SKM-1 treated with dmso at 0.1 percent for 144 hours (cell line): ENCODE measurements at regions not wholly inside any gene's neighbourhood (a gene's known extent, or its start where the extent isn't known, plus 50 kb on each side); places are given as distances from the start of the nearest gene placed in this dataset.
"Not testable (repeated sequence)": the region's sequence is repeated elsewhere in the genome, so short reads cannot be mapped to it uniquely, and the experiment has no call there.

ENCODE experiments used
- DNase-seq: peaks from one replicate; lab custom pipeline; 2025; ENCODE audit not compliant: unreplicated experiment; lab: John Stamatoyannopoulos, UW

DNA sequence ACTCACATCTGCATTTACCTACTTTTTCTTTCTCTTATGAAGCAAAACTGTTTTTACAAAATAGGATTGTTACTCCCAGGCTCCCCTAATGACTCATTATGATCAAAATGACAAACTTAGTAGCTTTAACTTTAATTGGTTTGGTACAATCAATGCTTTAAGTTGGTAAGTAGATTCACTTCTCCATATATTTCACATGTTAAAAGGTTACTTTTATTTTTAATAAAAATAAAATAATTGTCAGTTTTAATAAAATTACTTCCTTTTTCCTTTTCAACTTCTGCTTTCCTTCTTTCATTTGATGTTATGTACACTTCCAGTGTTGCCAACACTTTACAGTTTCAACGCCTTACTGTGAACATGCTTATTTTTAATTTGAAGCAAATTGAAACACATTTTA is 477.6 kb downstream of the SETD4 start:
- DNase-seq, result no peak

DNA sequence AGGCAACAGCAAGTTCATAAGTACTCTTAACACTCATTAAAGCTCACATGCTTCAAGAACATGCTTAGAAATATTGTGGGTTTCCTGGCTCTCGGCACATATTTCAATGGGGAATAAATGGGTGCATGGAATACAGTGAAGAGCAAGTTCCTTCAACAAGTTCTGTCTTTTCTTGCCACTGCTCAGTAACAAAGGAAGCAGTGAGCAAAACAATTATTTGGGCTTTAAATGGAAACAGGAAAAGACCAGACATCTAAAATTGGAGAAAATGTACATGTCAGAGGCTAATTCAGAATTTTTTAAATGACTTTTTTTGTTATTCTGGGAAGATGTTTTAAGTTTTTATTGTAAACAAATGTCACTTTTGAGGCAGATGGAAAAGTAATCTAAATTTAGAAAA is 478.7 kb downstream of the SETD4 start:
- no peak for DNase-seq

DNA sequence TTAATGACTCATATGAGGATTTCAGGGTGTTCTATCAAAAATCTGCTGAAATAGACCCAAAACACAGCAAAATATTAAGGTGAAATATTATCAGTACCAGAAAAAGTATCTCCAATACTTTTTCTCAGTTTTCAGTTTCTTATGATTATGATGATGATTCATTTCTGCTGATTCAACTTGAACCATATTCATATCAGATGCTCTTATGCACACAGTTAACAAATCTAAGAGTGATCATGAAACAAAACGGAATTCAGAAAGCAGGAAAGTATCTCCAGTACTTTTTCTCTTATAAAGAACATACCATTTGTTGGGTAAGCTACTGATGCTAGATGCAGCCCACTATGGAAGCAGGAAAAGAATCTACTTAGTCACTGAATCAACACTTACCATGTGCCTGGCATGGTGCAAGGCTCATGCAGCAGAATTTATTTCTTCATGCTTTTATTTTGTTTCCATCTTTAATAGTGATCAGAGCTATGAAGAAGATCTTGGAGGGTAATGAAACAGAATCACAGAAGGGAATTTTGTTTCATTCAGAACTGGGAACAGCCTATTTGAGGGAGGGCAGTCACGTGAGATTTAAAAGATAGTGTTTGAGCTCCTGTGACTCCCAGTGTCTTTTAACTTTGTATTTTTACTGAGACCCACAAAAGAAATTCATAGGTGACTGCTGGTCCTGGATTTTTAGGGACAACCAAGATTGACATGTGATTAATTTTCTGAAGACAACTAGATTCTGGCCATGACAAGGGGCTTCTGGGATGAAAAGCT is 480.6 kb downstream of the SETD4 start:
- DNase-seq, result no peak

DNA sequence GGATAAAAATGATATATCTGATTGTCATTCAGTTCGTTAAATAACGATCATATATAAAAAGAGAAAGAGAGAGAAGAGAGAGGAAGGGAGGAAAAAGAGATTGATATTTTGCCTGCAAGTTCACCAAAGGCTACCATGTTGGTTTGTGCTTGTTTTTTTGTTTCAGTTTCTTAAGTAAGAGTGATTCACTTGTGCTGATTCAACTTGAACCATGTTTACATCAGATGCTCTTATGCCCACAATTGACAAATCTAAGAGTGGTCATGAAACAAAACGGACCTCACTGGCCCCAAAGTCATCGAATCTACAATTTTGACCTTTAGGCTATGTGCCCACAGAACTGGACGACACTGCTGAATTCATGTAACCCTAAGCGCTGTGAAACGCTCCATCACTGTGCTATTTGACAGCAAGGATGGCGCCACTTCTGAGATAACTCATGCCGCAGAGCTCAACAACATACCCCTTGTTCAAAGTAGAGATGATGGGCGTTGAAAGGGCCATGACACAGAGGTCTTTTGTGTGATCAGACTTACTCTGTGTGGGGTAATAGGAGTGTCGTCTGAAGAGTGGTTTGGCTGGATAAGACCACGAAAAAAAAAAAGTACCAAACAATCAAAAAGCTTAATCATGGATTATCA is 481.4 kb downstream of the SETD4 start:
- no peak for DNase-seq

DNA sequence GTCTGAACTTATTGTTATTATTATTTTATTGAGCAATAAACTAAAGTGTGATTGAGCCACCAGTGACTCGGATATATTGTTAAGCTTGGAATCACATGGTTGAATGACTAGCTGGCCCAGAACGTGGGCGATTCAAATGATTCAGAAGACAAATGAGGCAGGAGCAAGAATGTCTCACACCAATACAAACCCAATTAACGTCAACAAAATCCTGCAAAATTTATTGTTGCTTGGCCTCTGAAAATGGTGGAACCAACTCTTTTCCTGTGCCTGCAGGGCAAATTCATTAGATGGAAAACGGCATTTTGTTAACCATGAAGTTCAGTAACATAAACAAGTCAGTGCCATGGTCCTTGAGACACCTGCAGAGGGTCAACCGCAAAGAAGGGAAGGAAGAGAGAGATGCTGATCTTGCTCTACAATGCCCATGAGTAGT is 482.0 kb downstream of the SETD4 start:
- DNase-seq, result no peak

DNA sequence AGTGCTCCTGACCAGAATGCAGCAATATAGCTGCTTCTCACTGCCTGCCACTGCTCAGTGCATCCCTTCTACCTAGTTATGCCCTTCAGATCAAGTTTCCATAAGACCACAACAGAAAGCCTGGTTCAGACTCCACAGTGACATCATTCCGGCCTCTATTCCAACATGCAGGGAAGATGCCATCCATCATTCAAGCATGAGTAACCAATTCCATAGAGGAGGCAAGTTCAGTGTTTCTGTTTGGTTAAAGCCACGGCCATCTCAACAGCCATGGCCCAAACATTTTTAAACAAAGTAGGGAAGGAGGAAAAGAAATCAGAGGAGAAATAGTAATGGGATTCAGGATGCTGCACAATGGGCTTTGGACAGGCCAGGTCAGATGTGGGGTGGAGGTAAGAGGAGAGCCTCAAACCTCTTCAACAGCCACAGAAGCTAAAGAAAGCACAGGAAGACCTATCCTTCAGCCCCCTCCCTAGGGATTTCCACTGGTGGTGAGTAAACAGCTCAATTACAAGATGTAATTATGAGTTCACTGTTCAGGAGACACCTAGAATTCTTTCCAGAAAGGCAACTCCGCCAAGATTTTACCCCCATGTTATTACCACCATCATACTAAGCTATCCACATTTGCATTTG is 484.9 kb downstream of the SETD4 start:
- no peak for DNase-seq

DNA sequence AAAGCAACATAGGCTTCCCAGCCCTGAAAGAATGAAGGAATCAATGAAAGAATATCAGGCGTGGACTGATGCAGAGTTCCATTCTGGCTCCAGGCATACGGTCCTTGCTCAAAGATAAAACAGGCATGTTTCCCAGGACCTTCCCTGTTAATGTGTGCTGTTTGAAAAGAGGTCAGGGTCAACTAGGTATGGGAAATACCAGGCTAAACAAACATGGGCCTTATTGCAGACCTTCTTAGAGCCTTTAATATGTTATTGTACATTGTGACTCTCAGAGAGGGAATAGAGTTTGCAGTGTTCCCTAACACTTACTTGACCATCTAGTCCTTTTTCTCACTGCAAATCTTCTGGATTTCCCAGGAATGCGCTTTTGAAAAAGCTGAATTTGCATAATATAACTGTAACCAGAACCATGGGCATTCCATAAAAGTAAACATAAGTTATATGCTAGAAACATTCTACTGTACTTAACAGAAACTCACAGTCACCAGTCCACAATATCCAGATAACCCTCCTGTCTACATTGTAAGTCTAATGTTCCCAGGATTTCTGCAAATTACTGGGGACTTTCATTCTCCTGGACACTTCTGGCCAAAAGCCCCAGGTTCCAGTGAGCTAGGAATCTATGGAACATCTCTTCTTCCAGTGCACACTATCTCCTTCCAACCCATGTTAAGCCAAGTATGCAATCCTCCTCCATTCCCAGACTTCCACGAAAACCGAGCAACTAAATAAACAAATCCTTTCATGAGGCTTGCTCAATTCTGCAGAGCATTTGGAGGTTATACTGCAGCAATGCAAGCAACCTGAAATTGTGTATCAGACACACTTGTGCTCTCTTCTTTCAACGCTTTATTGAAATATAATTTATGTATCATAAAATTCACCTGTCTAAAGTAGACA is 486.6 kb downstream of the SETD4 start:
- no peak for DNase-seq

DNA sequence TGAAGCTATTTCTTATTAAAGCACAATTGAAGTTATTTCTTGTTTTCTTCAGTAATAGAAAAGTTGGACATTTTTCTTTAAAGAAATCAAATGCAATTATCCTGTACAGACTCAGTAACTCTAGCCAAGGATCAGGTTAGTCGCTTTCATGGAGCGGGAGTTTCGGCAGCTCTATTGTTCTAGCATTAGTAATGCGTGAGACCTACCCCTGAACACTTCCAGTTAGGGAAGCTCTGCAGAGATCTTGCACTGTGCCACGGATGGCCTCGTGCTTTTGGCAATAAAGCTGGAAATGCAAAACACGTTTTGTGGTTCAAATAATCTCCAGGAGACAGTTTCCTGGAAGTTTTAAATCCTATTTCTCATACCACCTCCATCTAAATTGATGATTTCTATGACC is 488.4 kb downstream of the SETD4 start:
- DNase-seq, result no peak

DNA sequence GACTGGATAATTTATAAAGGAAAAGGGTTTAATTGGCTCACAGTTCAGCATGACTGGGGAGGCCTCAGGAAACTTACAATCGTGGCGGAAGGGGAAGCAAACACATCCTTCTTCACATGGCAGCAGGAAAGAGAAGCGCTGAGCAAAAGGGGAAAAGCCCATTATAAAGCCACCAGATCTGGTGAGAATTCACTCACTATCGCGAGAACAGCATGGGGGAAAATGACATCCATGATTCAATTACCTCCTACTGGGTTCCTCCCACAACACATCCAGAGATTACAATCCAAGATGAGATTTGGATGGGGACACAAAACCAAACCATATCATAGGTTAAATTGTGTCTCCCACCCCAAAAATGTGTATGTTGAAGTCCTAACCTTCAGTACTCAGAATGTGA is 491.7 kb downstream of the SETD4 start:
- no peak for DNase-seq

DNA sequence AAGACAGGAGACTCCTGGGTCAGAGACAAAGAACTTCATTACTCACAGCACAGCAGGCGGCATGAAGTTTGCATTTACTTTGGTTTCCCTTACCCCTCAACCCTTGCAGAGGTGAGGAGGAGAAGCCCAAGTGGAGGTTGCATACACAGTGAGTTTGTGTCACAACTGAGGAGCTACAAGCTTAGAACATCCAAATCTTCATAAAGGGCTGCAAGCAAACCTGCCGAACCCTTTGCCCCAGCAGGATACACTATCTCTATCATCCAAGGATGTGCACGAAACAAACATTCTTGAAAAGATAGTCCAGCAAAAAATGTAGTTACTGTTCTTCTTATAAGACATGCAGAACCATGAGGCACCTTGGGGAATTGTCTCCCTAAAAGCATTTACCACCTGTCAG is 493.5 kb downstream of the SETD4 start:
- no peak for DNase-seq

DNA sequence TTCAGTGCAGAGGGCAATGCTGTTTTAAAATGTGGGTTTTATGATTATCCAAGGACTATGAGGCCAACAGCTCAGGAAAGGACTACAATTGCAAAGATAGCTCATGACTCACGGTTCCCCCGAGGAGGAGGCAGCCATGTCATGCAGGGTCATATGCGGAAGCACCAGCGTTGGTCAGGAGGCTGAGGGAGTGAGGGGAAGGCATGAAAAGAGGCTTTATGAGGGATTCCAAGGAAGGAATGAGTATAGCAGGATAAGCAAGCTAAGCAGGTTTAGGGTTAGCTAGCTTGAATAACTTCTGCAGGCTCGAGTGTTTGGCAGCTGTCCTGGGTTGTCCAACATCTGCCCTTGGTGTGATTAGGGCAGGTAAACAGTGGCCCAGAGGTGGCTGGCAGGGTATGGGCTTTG is 495.1 kb downstream of the SETD4 start:
- no peak for DNase-seq

DNA sequence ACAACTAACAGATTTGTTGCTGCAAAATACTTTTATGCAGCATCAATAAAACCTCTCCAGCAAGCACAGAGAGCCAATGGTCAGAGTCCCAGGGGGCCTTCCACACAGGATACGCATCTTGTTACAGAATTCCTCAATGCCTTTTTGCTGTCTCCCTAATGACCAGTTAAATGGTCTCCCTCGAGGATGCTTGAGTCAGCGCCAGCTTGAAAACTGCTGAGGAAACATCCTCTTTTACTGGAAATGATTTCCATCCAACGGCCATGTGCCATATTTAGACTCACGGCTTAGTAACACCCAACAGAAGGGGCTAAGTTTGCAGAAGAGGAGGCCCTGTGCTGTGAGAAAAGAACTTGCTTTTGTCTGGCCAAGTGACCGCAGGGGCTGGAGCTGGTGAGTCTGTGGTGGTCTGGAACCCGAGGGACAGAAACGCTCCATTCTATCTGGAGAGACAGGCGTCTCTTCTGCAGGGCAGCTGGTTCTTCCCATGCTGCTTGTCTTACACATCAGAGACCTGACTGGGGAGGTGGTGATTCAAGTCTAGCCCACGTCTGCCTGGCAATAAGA is 496.4 kb downstream of the SETD4 start:
- peak; percentile 9 for DNase-seq

DNA sequence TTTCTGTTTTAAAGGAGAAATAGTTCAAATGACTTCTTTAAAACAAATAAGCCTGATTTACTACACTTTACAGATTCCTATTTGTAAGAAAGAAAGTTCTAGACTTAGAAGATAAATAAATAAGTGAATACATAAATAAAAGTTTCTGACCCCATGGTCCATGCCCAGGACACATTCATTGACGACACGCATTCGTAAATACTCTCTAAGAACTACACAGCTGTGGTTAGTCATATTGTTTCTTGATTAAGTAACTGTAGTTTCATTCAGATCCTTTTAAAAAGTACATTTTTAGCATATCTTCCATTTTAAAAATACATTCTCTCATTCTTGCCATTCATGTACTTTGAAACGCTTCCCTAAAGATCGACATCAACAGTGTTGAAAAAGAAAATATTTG is 497.4 kb downstream of the SETD4 start:
- no peak for DNase-seq

DNA sequence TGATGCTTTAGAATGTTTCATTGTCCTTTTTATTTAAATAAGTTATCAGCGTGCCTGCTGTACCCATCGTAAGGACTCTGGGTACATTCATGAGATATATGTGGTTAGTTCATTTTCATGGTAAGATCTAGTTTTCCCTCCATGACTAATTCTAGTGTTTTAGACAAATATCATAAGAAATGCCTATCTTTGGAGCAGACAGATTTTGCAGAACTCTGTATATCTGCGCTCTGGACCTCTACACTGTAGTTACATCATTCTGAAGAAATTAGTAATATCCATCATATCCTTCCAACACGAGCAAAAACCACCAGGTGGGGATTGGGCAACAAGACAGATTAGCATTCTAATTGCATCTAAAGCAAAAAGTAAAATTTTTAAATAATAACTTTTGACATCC is 499.2 kb downstream of the SETD4 start:
- no peak for DNase-seq

DNA sequence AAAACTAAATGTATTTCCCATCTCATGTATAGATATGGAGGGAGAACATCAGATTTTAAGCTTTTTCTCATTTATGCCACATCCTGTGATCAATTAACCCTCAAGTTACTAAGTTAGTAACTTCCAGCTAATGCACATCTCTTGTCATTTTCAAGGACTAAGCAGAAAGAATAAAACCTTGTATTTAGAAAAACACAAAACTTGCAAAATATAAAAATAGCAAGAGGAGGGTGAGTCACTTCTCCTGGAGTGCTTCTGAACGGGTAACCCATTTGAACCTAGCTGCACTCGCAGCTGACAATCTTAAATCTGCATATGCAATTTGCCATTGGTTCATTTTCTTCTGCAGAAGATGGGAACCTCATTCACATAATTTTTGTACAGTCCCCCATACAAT is 500.5 kb downstream of the SETD4 start:
- DNase-seq, result no peak

DNA sequence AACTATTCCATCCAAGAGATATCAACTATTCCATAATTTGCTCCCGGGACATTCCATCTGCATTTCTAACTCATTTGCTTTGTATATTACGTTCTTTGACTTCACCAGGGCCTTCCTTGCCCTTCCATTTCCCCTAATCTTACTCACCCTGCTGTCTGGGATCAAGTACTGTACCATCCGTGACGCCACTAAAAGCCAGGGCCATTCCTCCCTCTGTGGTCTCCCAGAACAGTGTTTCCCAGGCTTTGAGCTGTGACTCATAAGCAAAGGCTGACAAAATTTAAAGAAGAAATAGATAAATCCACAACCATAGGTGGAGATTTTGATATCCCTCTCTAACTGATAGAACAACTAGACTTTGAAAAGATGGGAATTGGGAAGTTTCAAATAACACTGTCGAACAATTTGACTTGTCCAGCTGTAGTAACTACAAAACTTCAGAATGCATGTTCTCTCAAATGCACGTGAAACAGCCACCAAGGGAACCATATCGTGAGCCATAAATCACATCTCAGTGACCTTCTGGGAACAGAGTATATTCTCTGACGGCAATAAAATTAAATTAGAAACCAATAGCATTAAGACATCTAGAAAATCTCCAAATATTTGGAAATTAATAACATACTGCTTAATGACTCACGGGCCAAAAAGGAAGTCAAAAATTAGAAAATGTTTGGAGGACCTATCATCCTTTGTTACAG is 501.0 kb downstream of the SETD4 start:
- no peak for DNase-seq

DNA sequence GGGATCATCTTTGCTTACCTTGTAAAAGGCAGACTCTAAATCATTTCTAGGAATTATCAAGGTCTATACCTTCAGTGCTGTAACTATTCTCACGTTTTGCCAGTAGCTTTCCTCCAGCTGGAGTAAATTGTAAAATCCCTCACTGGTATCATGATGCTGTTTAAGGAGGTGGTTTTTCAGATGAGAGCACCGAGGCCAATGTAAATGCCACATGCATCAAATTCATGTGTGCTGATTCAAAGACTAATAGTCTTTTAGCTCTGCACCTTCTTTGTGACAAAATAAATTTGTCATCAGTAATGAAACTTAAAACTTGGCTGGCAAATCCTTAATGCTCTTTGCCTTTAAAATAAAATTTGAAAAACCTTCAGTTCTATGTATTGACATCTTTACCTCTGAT is 503.8 kb downstream of the SETD4 start:
- no peak for DNase-seq

DNA sequence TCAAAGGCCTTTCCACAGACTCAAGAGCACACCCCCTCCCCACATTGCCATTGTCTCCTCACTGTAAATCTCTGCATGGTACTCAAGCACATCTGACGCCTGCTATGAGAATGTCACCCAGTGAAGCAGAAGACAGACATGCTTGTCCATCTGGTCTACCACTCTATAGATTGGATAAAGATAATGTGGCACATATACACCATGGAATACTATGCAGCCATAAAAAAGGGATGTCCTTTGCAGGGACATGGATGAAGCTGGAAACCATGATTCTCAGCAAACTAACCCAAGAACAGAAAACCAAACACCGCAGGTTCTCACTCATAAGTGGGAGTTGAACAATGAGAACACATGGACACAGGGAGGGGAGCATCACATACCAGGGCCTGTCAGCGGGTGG is 503.4 kb upstream of the RUNX1 start:
- DNase-seq, result not testable (repeated sequence)

DNA sequence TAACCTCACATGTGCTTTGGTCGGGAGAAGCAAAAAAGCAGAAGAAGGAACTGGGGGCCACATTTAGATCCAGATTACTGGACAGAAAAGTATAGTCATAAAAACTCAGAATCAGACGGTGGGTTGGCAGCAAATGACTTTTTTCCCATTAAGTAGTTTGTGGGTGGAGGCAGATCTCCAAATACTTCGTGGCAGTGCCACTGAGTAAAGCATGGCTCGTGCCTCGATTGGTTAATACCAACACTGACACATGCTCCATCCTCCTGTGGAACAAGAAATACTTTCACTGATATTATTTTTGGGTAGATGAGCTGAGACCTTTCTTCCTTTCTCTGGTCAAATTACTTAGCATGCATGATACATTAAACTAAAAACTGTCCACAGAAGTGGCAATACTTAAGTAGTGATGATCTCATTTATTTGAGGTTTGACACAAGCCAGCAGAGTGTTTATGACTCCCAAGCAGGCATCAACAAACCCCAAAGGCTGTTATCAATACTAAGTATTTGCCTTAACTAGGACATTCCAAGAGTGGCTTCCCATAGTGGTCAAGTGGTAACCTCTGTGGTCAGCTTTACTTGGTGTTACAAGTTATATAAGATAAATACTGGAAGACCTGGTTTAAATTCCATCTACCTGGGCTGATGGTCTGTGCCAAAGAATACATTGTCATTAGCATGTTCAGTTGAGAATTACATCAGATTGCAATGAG is 500.0 kb upstream of the RUNX1 start:
- DNase-seq, result no peak
